ENCODE measurements at regions not wholly inside any gene's neighbourhood (a gene's known extent, or its start where the extent isn't known, plus 50 kb on each side); places are given as distances from the start of the nearest gene placed in this dataset.

GRCh38 chr17:12395733-12396354 lies 269.8 kb upstream of the MYOCD start:
- no peak overlapping the region for H3K4me3 ChIP-seq
- 42 to 61% methylated on average over 5 of the region's 5 CpGs for WGBS, 2 donors
- DNase-seq: no peak
- H3K36me3 ChIP-seq: no peaks in the 10 kb centered on the region
- intact Hi-C loops (cut with DNase I): no loop called here
- no peaks in the 10 kb centered on the region for H3K9me3 ChIP-seq
- peaks cover 0 to 13% (median 10%) of the 10 kb centered on the region in 4 donors for H3K4me1 ChIP-seq
- H3K27me3 ChIP-seq: no peaks in the 10 kb centered on the region
- TF ChIP-seq POLR2AphosphoS5 (IDR thresholded peaks at IDR 0.05) (no peak), POLR2A (IDR thresholded peaks at IDR 0.05) (no peak), CTCF (IDR thresholded peaks at IDR 0.05) (peak in 1 of 4 experiments; percentile 7), EP300 (IDR thresholded peaks at IDR 0.05) (no peak)
- H3K27ac ChIP-seq: no peak overlapping the region

- Histone ChIP-seq H3K4me1 (peaks cover 0 to 13% (median 10%) of the 10 kb centered on the region in 4 donors), H3K4me3 (no peak overlapping the region), H3K9me3 (no peaks in the 10 kb centered on the region), H3K27ac (peak overlapping the region; percentile 51 to 63 (median 58)), H3K27me3 (no peaks in the 10 kb centered on the region), H3K36me3 (no peaks in the 10 kb centered on the region)
- intact Hi-C loops (cut with DNase I): no loop called here
- 67 to 75% methylated on average over 8 of the region's 8 CpGs for WGBS, 2 donors
- DNase-seq: no peak
- TF ChIP-seq EP300 (IDR thresholded peaks at IDR 0.05) (peak; percentile 74 to 99 (median 83)), CTCF (IDR thresholded peaks at IDR 0.05) (no peak), POLR2AphosphoS5 (IDR thresholded peaks at IDR 0.05) (peak; percentile 65 to 89 (median 71)), POLR2A (IDR thresholded peaks at IDR 0.05) (no peak)
Observed at GRCh38 chr17:12398441-12399051, 267.1 kb upstream of the MYOCD start.

GRCh38 chr17:12402963-12403622 lies 262.6 kb upstream of the MYOCD start:
- H3K4me3 ChIP-seq: no peak overlapping the region
- peaks cover 0 to 35% (median 31%) of the 10 kb centered on the region in 4 donors for H3K4me1 ChIP-seq
- H3K27me3 ChIP-seq: no peaks in the 10 kb centered on the region
- H3K9me3 ChIP-seq: no peaks in the 10 kb centered on the region
- TF ChIP-seq POLR2A (IDR thresholded peaks at IDR 0.05): no peak
- no peak for TF ChIP-seq EP300 (IDR thresholded peaks at IDR 0.05)
- no peak for TF ChIP-seq CTCF (IDR thresholded peaks at IDR 0.05)
- TF ChIP-seq POLR2AphosphoS5 (IDR thresholded peaks at IDR 0.05): no peak
- WGBS, 2 donors: 75 to 82% methylated on average over 5 of the region's 5 CpGs
- H3K27ac ChIP-seq: peak overlapping the region in 1 of 4 donors; percentile 5
- intact Hi-C loops (cut with DNase I): no loop called here
- no peaks in the 10 kb centered on the region for H3K36me3 ChIP-seq
- DNase-seq: no peak

GRCh38 chr17:12403881-12404398 lies 261.8 kb upstream of the MYOCD start:
- intact Hi-C loops (cut with DNase I): no loop called here
- Histone ChIP-seq H3K4me1 (peaks cover 0 to 34% (median 26%) of the 10 kb centered on the region in 4 donors), H3K36me3 (no peaks in the 10 kb centered on the region), H3K27ac (no peak overlapping the region), H3K27me3 (no peaks in the 10 kb centered on the region), H3K4me3 (no peak overlapping the region), H3K9me3 (no peaks in the 10 kb centered on the region)
- TF ChIP-seq POLR2AphosphoS5 (IDR thresholded peaks at IDR 0.05) (no peak), POLR2A (IDR thresholded peaks at IDR 0.05) (no peak), CTCF (IDR thresholded peaks at IDR 0.05) (no peak), EP300 (IDR thresholded peaks at IDR 0.05) (no peak)
- DNase-seq: no peak
- WGBS, 2 donors: 74 to 75% methylated on average over 5 of the region's 5 CpGs
